H1 (cell line): ENCODE measurements at regions not wholly inside any gene's neighbourhood (a gene's known extent, or its start where the extent isn't known, plus 50 kb on each side); places are given as distances from the start of the nearest gene placed in this dataset.

Experiments used
- CTCF ChIA-PET: fragments of 300-600 bp; sonication (Branson Sonifier 250); formaldehyde crosslinking; loops from one replicate; lab custom pipeline; 2021; ENCODE audit not compliant: partially characterized antibody; lab: Charles Lee
- POLR2A ChIA-PET: fragments of 300-600 bp; sonication (Branson Sonifier 250); formaldehyde crosslinking; loops from one replicate; lab custom pipeline; 2021; ENCODE audit warnings: inconsistent platforms; ENCODE audit not compliant: partially characterized antibody; lab: Charles Lee
- DNase-seq, 2 experiments: peaks; one replicate each; pipeline versions ENCODE4 v3.0.0 to v3.0.0-alpha.2; 2010 to 2022; ENCODE audit warnings: low spot score in 2 of 2, low read depth in 1 of 2, mixed read lengths in 1 of 2
- FAIRE-seq: peaks from 2 replicates; lab custom pipeline; 2011; peaks lifted over from hg19 to GRCh38; lab: Jason Lieb, UNC
- H2AFZ ChIP-seq: 2 replicates; pipeline ENCODE4 v1.8.1; 2012; ENCODE audit warnings: low read length, inconsistent platforms
- H2AK5ac ChIP-seq: 2 replicates; pipeline ENCODE4 v1.6.1; 2013; ENCODE audit warnings: low read depth, low read length
- H2BK120ac ChIP-seq: replicated peaks from 2 replicates; pipeline ENCODE3; 2013; ENCODE audit warnings: low read depth, low read length, inconsistent platforms
- H2BK12ac ChIP-seq: 2 replicates; pipeline ENCODE4 v1.6.1; 2013; ENCODE audit warnings: low read depth, low read length
- H2BK15ac ChIP-seq: 2 replicates; pipeline ENCODE4 v1.6.1; 2013; ENCODE audit warnings: low read length
- H2BK20ac ChIP-seq: 2 replicates; pipeline ENCODE4 v1.6.1; 2013; ENCODE audit warnings: low read length
- H2BK5ac ChIP-seq: 2 replicates; pipeline ENCODE4 v1.6.1; 2013; ENCODE audit warnings: low read depth, low read length
- H3K14ac ChIP-seq: 2 replicates; pipeline ENCODE4 v1.6.1; 2013; ENCODE audit warnings: inconsistent platforms; ENCODE audit not compliant: insufficient read length
- H3K18ac ChIP-seq: 2 replicates; pipeline ENCODE4 v1.6.1; 2013; ENCODE audit warnings: low read length; ENCODE audit errors: extremely low read depth
- H3K23ac ChIP-seq: 2 replicates; pipeline ENCODE4 v1.6.1; 2013; ENCODE audit warnings: inconsistent platforms; ENCODE audit not compliant: insufficient read length
- H3K23me2 ChIP-seq: 2 replicates; pipeline ENCODE4 v1.6.1; 2013; ENCODE audit warnings: low read depth, low read length
- H3K27ac ChIP-seq: 2 replicates; pipeline ENCODE4 v1.6.1; 2011; ENCODE audit warnings: low read depth, low read length, inconsistent platforms
- H3K27me3 ChIP-seq, 4 experiments: replicated peaks in 1 of 4; 1 replicate in 1 of 4; 2 replicates in 3 of 4; pipeline versions ENCODE4 v1.6.1 to v1.8.1; 2011 to 2013; ENCODE audit warnings: low read length in 3 of 4, mild to moderate bottlenecking in 3 of 4, inconsistent platforms in 2 of 4, mixed read lengths in 2 of 4, moderate library complexity in 1 of 4; ENCODE audit not compliant: control insufficient read depth in 3 of 4, insufficient read depth in 3 of 4; ENCODE audit errors: extremely low read depth in 1 of 4
- H3K36me3 ChIP-seq, 4 experiments: 2 replicates each; pipeline versions ENCODE4 v1.6.1 to v1.8.1; 2011 to 2013; ENCODE audit warnings: mild to moderate bottlenecking in 4 of 4, low read length in 3 of 4, moderate library complexity in 2 of 4, control low read depth in 1 of 4, inconsistent platforms in 1 of 4; ENCODE audit not compliant: insufficient read depth in 4 of 4, control insufficient read depth in 2 of 4
- H3K4ac ChIP-seq: replicated peaks from 2 replicates; pipeline ENCODE3; 2013; ENCODE audit warnings: low read length, low read depth, mixed read lengths, inconsistent platforms; ENCODE audit not compliant: insufficient read length
- H3K4me1 ChIP-seq, 4 experiments: replicated peaks in 1 of 4; 1 replicate in 1 of 4; 2 replicates in 3 of 4; pipeline versions ENCODE4 v1.6.1 to v1.8.1; 2011 to 2013; ENCODE audit warnings: low read length in 3 of 4, inconsistent platforms in 2 of 4, mixed read lengths in 1 of 4; ENCODE audit not compliant: insufficient read depth in 4 of 4, control insufficient read depth in 3 of 4
- H3K4me2 ChIP-seq, 2 experiments: 2 replicates each; pipeline versions ENCODE4 v1.6.1 to v1.8.1; 2011 to 2013; ENCODE audit warnings: low read depth in 2 of 2, low read length in 2 of 2, control low read depth in 1 of 2, inconsistent platforms in 1 of 2, mild to moderate bottlenecking in 1 of 2; ENCODE audit not compliant: insufficient read depth in 1 of 2
- H3K4me3 ChIP-seq, 4 experiments: fragments of 200-600, 300-600 bp in 1 of 4; sonication (generic), shearing (Covaris generic), sonication (Bioruptor Twin) in 1 of 4; 2 replicates each; pipeline versions ENCODE4 v1.5.1 to v1.8.1; 2011 to 2016; ENCODE audit warnings: low read length in 4 of 4, low read depth in 3 of 4, control low read depth in 2 of 4, inconsistent platforms in 2 of 4, mild to moderate bottlenecking in 2 of 4, mixed read lengths in 1 of 4, moderate library complexity in 1 of 4; ENCODE audit not compliant: insufficient read depth in 2 of 4; ENCODE audit errors: extremely low read depth in 1 of 4
- H3K56ac ChIP-seq: replicated peaks from 2 replicates; pipeline ENCODE3; 2013; ENCODE audit warnings: low read depth, mild to moderate bottlenecking, mixed read lengths, low read length, inconsistent platforms; ENCODE audit not compliant: insufficient read length
- H3K79me1 ChIP-seq: 2 replicates; pipeline ENCODE4 v1.6.1; 2013; ENCODE audit warnings: low read depth, low read length, control low read depth
- H3K79me2 ChIP-seq, 2 experiments: 2 replicates each; pipeline versions ENCODE4 v1.6.1 to v1.8.1; 2012 to 2013; ENCODE audit warnings: low read length in 2 of 2, mild to moderate bottlenecking in 2 of 2, inconsistent platforms in 1 of 2; ENCODE audit not compliant: insufficient read depth in 2 of 2, control insufficient read depth in 1 of 2
- H3K9ac ChIP-seq, 4 experiments: replicated peaks in 1 of 4; 1 replicate in 1 of 4; 2 replicates in 3 of 4; pipeline versions ENCODE4 v1.6.1 to v1.8.1; 2011 to 2013; ENCODE audit warnings: low read depth in 3 of 4, low read length in 3 of 4, control low read depth in 2 of 4, mild to moderate bottlenecking in 2 of 4, moderate library complexity in 2 of 4, inconsistent platforms in 1 of 4; ENCODE audit errors: extremely low read depth in 1 of 4
- H3K9me3 ChIP-seq, 2 experiments: 2 replicates each; pipeline versions ENCODE4 v1.6.1 to v1.8.1; 2012 to 2013; ENCODE audit warnings: mild to moderate bottlenecking in 2 of 2, moderate library complexity in 2 of 2, control low read depth in 1 of 2, inconsistent platforms in 1 of 2, low read depth in 1 of 2, low read length in 1 of 2, mixed read lengths in 1 of 2; ENCODE audit not compliant: insufficient read depth in 2 of 2
- H4K20me1 ChIP-seq, 2 experiments: replicated peaks in 1 of 2; 2 replicates each; pipeline versions ENCODE3 to v1.8.1; 2011 to 2013; ENCODE audit warnings: inconsistent platforms in 2 of 2, low read length in 2 of 2, mild to moderate bottlenecking in 1 of 2; ENCODE audit not compliant: insufficient read depth in 2 of 2, control insufficient read depth in 1 of 2
- H4K5ac ChIP-seq: 2 replicates; pipeline ENCODE4 v1.6.1; 2013; ENCODE audit warnings: low read length, low read depth, mixed read lengths, inconsistent platforms; ENCODE audit not compliant: insufficient read length
- H4K8ac ChIP-seq: 2 replicates; pipeline ENCODE4 v1.8.0; 2013; ENCODE audit warnings: mild to moderate bottlenecking, moderate library complexity, low read length, inconsistent platforms; ENCODE audit not compliant: insufficient read depth; ENCODE audit errors: extremely low read depth
- H4K91ac ChIP-seq: replicated peaks from 2 replicates; pipeline ENCODE3; 2013; ENCODE audit warnings: low read length, mixed read lengths, inconsistent platforms; ENCODE audit not compliant: insufficient read length
- BCL11A ChIP-seq, 2 experiments: IDR thresholded peaks; one replicate each; pipeline ENCODE4 v1.6.1; 2011; ENCODE audit warnings: low read depth in 2 of 2, low read length in 2 of 2, mild to moderate bottlenecking in 2 of 2
- HDAC6 ChIP-seq: IDR thresholded peaks from one replicate; pipeline ENCODE4 v1.7.1; 2012; ENCODE audit warnings: low read depth, mild to moderate bottlenecking, inconsistent platforms, low read length, moderate library complexity
- RNF2 ChIP-seq: fragments of 200-900, 300-1000 bp; sonication (generic); IDR thresholded peaks from 2 replicates; pipeline ENCODE4 v1.7.1; 2016; ENCODE audit warnings: borderline replicate concordance, low read depth, mild to moderate bottlenecking, antibody characterized with exemption, low read length; ENCODE audit not compliant: poor library complexity, severe bottlenecking; ENCODE audit errors: missing control alignments
- RXRA ChIP-seq: IDR thresholded peaks from 2 replicates; pipeline ENCODE4 v1.6.1; 2011; ENCODE audit warnings: low read depth, mild to moderate bottlenecking, low read length, moderate library complexity; ENCODE audit not compliant: insufficient read depth
- SIN3A ChIP-seq, 2 experiments: IDR thresholded peaks in 1 of 2; conservative IDR thresholded peaks in 1 of 2; 2 replicates each; pipeline ENCODE4 v1.6.1; 2011 to 2012; ENCODE audit warnings: low read length in 2 of 2, improper control_type of control experiment in 1 of 2, low read depth in 1 of 2, mild to moderate bottlenecking in 1 of 2
- SRF ChIP-seq: IDR thresholded peaks from 2 replicates; pipeline ENCODE4 v1.6.1; 2011; ENCODE audit warnings: mild to moderate bottlenecking, low read depth, low read length, moderate library complexity
- SUZ12 ChIP-seq: fragments of 200-600 bp; sonication (generic); IDR thresholded peaks from 2 replicates; pipeline ENCODE4 v1.6.1; 2012; ENCODE audit warnings: mild to moderate bottlenecking, inconsistent platforms, low read length, moderate library complexity, mixed read lengths
- WGBS, 2 experiments: shearing (Covaris generic) in 1 of 2; methylation state at CpG; one replicate each; pipeline versions ENCODE4 v1.1.6 to v1.1.7; 2013 to 2015; ENCODE audit warnings: low lambda C conversion rate in 2 of 2, mixed read lengths in 2 of 2, inconsistent platforms in 1 of 2, low coverage in 1 of 2, missing lambda C conversion rate in 1 of 2; ENCODE audit not compliant: insufficient replicate concordance in 2 of 2, insufficient coverage in 1 of 2, insufficient read length in 1 of 2; ENCODE audit errors: extremely low coverage in 1 of 2, missing lambda C conversion rate in 1 of 2; 5-methylcytosine and 5-hydroxymethylcytosine counted together

DNA sequence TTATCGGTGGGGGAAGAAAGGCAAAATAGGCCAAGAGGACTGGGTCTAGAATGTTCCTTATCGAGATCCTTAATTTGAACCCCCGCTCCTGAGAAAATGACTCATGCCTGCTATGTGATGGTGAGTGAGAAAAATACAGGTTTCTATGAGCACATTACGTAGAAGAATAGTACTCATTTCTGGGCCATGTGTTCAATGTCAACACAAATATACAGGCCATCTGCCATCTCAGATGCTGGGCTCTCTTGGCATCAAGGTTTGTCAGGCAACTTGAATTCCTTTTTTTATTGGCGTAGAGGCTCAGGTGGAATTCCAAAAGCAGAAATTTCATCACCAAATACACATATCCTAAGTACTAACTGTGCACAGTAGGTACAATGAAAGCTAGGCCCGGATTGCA, 81.4 kb upstream of the TRIM2 start:
- Histone ChIP-seq H3K18ac (no peak overlapping the region), H2BK12ac (no peak overlapping the region), H2BK20ac (no peak overlapping the region), H3K56ac (no peak overlapping the region), H2AFZ (no peak overlapping the region), H3K4me2 (no peak overlapping the region), H3K36me3 (no peaks in the 10 kb centered on the region), H3K79me1 (no peaks in the 10 kb centered on the region), H2AK5ac (no peak overlapping the region), H3K14ac (no peak overlapping the region), H3K9me3 (no peaks in the 10 kb centered on the region), H4K8ac (no peak overlapping the region), H3K27me3 (no peaks in the 10 kb centered on the region), H3K4me1 (peaks cover 0 to 7% (median 4%) of the 10 kb centered on the region in 4 experiments; a peak in 3 of 7 replicates), H2BK120ac (no peak overlapping the region), H3K23me2 (no peaks in the 10 kb centered on the region), H2BK5ac (no peak overlapping the region), H2BK15ac (no peak overlapping the region), H3K23ac (no peak overlapping the region), H3K9ac (no peak overlapping the region), H3K4me3 (no peak overlapping the region), H3K27ac (no peak overlapping the region), H3K4ac (no peak overlapping the region), H4K20me1 (no peaks in the 10 kb centered on the region), H4K5ac (no peak overlapping the region), H3K79me2 (no peaks in the 10 kb centered on the region), H4K91ac (no peak overlapping the region)
- POLR2A ChIA-PET, result no interaction called here
- FAIRE-seq (no peak), DNase-seq (no peak)
- CTCF ChIA-PET, result interaction anchor here (0.6 kb wide), 1 partner anchor 712 kb away, joined by 3 read pairs; no protein-coding TSS in a partner anchor
- no peak for TF ChIP-seq BCL11A (IDR thresholded peaks at IDR 0.05; ENCODE audit: low read depth in 2 of 2, low read length in 2 of 2)
- TF ChIP-seq SUZ12, result no peak
- TF ChIP-seq SIN3A (conservative IDR thresholded peaks at IDR 0.05 in 1 of 2, IDR thresholded peaks at IDR 0.05 in 1 of 2; ENCODE audit: low read depth in 1 of 2, low read length in 2 of 2), result no peak
- TF ChIP-seq HDAC6, result no peak
- no peak for TF ChIP-seq RNF2
- no peak for TF ChIP-seq SRF
- TF ChIP-seq RXRA, result no peak
- 96% methylated on average over 6 of the region's 6 CpGs; no CpG with 5 or more reads in 1 of the 2 experiments for WGBS, 2 experiments
